ENCODE measurements at regions not wholly inside any gene's neighbourhood (a gene's known extent, or its start where the extent isn't known, plus 50 kb on each side); places are given as distances from the start of the nearest gene placed in this dataset.

DNA sequence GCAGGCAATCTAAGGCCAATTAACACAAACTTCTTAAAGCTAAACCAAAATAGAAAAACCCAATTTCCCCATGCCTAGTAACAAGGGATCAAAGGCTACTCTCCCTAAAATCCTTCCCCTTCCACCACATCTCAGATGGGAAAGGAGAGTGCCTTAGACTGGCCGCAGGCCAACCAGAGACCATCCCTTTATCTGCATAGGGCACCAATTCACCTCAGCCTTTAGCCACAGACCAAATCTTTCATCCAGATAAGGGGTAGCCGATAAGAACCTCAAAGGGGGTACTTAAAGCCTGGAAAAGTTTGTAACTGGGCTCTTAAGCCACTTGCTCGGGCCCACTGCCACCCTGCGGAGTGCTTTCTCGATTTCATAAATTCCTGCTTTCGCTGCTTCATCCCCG is 68.3 kb downstream of the TEX13C start:
- no peak for DNase-seq (ENCODE audit: low spot score in 2 of 2)
- Histone ChIP-seq H3K4me3 (no peak overlapping the region), H3K27me3 (no peaks in the 10 kb centered on the region), H3K36me3 (no peaks in the 10 kb centered on the region), H3K9me3 (no peaks in the 10 kb centered on the region), H3K4me1 (no peaks in the 10 kb centered on the region), H3K27ac (no peak overlapping the region)
- TF ChIP-seq, protein P1, sequence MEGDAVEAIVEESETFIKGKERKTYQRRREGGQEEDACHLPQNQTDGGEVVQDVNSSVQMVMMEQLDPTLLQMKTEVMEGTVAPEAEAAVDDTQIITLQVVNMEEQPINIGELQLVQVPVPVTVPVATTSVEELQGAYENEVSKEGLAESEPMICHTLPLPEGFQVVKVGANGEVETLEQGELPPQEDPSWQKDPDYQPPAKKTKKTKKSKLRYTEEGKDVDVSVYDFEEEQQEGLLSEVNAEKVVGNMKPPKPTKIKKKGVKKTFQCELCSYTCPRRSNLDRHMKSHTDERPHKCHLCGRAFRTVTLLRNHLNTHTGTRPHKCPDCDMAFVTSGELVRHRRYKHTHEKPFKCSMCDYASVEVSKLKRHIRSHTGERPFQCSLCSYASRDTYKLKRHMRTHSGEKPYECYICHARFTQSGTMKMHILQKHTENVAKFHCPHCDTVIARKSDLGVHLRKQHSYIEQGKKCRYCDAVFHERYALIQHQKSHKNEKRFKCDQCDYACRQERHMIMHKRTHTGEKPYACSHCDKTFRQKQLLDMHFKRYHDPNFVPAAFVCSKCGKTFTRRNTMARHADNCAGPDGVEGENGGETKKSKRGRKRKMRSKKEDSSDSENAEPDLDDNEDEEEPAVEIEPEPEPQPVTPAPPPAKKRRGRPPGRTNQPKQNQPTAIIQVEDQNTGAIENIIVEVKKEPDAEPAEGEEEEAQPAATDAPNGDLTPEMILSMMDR (IDR thresholded peaks at IDR 0.05), result no peak
- TF ChIP-seq POLR2AphosphoS5 (IDR thresholded peaks at IDR 0.05) (no peak), POLR2A (IDR thresholded peaks at IDR 0.05) (no peak)
- intact Hi-C loops (cut with DNase I; ENCODE audit: low total_unique reads), result no loop called here

DNA sequence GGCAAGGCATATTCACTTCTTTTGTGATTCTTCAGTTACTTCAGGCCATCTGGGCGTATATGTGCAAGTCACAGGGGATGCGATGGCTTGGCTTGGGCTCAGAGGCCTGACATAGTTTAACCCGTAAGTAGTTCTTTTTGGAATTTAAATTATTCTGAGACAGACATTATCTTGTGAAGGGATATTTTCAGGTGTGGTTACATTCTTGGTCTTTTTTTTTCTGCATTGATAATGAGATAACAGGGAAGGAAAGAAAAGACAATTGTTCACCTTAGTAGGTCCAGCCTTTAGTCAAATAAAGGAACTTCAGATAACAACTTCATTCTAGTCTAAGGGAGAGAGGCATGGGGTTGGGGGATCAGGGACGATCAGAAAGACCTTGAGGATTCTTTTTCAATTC is 74.8 kb downstream of the TEX13C start:
- H3K36me3 ChIP-seq, result no peaks in the 10 kb centered on the region
- H3K9me3 ChIP-seq, result no peaks in the 10 kb centered on the region
- H3K4me1 ChIP-seq, result no peaks in the 10 kb centered on the region
- H3K27me3 ChIP-seq, result no peaks in the 10 kb centered on the region
- no peak for DNase-seq (ENCODE audit: low spot score in 2 of 2)
- H3K4me3 ChIP-seq, result no peak overlapping the region
- H3K27ac ChIP-seq, result no peak overlapping the region
- intact Hi-C loops (cut with DNase I; ENCODE audit: low total_unique reads), result no loop called here
- no peak for TF ChIP-seq POLR2A (IDR thresholded peaks at IDR 0.05)
- TF ChIP-seq, protein P1 (IDR thresholded peaks at IDR 0.05), result no peak

DNA sequence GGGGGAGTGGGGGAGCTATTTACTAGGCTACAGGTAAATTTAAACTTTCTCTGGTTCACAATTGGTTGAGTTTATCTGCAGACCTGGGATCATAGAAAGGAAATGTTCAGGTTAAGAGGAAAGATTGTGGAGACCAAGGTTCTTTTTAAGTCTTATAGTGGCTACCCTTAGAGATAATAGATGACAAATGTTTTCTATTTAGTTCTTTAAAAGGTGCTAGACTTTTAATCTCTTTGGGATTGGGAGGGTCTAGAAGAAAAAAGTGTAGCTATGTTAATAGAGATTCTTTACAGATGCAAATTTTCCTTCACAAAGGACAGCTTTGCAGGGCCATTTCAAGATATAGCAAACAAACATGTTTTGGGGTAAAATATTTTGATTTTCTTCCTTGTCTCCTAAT is 76.0 kb downstream of the TEX13C start:
- no peak for DNase-seq (ENCODE audit: low spot score in 2 of 2)
- no peaks in the 10 kb centered on the region for H3K4me1 ChIP-seq
- no peaks in the 10 kb centered on the region for H3K27me3 ChIP-seq
- H3K9me3 ChIP-seq, result no peaks in the 10 kb centered on the region
- TF ChIP-seq POLR2A (IDR thresholded peaks at IDR 0.05) (no peak), POLR2AphosphoS5 (IDR thresholded peaks at IDR 0.05) (no peak)
- TF ChIP-seq, protein P1 (IDR thresholded peaks at IDR 0.05), result no peak
- no peaks in the 10 kb centered on the region for H3K36me3 ChIP-seq
- no peak overlapping the region for H3K4me3 ChIP-seq
- no peak overlapping the region for H3K27ac ChIP-seq
- intact Hi-C loops (cut with DNase I; ENCODE audit: low total_unique reads), result no loop called here

DNA sequence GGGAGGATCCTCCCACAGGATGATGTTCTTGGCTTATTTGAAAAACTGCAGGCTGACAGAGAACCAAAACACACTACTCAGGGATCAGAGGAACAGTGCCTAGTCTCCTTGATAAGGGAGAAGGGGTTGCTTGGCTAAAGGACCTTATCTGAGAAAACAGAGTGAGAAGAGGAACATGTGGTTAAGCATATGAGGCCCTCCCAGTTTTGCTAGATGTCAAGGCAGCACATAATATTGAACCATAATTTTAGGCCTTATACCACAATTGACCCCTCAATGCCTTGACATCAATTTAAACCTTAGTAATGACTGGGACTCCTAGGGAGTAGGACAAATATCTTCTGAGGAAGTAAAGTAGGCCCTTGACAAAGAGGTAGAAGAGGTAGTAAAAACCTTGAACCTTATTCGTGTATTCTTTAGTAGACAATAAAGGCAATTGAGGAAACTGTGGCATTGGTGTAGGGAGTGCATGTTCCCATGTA is 79.3 kb downstream of the TEX13C start:
- Histone ChIP-seq H3K27me3 (no peaks in the 10 kb centered on the region), H3K27ac (no peak overlapping the region), H3K4me3 (no peak overlapping the region), H3K36me3 (no peaks in the 10 kb centered on the region), H3K9me3 (no peaks in the 10 kb centered on the region), H3K4me1 (no peaks in the 10 kb centered on the region)
- DNase-seq (ENCODE audit: low spot score in 2 of 2), result no peak
- intact Hi-C loops (cut with DNase I; ENCODE audit: low total_unique reads), result no loop called here
- no peak for TF ChIP-seq POLR2A (IDR thresholded peaks at IDR 0.05)
- no peak for TF ChIP-seq POLR2AphosphoS5 (IDR thresholded peaks at IDR 0.05)
- TF ChIP-seq, protein P1 (IDR thresholded peaks at IDR 0.05), result no peak

DNA sequence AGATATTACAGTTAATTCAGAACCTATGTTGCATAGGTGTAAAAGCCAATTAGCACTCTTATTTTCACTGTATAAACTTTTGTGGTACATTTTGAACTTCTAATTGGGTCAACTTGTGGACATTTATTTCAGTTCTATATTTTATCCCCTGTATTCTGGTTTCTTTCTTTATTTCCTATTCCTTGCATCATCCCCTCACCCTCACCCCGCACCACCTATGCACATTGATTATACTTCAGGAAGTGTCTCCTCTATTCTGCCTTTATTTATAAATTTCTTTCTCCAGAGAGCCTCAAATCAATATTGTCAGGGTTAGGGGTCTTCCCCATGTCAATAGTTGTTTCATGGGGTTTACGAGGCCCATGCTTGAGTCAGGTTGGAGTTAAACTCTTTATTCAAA is 83.1 kb downstream of the TEX13C start:
- no peak for TF ChIP-seq POLR2AphosphoS5 (IDR thresholded peaks at IDR 0.05)
- no peak for TF ChIP-seq POLR2A (IDR thresholded peaks at IDR 0.05)
- TF ChIP-seq, protein P1 (IDR thresholded peaks at IDR 0.05), result no peak
- Histone ChIP-seq H3K4me1 (no peaks in the 10 kb centered on the region), H3K36me3 (no peaks in the 10 kb centered on the region), H3K27ac (no peak overlapping the region), H3K9me3 (peaks cover 0 to 10% of the 10 kb centered on the region in 2 donors), H3K4me3 (no peak overlapping the region), H3K27me3 (no peaks in the 10 kb centered on the region)
- no peak for DNase-seq (ENCODE audit: low spot score in 2 of 2)
- intact Hi-C loops (cut with DNase I; ENCODE audit: low total_unique reads), result no loop called here
